HG03108 (cell line): ENCODE measurements at regions not wholly inside any gene's neighbourhood (a gene's known extent, or its start where the extent isn't known, plus 50 kb on each side); places are given as distances from the start of the nearest gene placed in this dataset.
"Not testable (repeated sequence)": the region's sequence is repeated elsewhere in the genome, so short reads cannot be mapped to it uniquely, and the experiment has no call there.

Experiments
- ATAC-seq: cut with Tn5 transposase; IDR thresholded peaks from one replicate; pipeline ENCODE4 v1.9.1; 2021; ENCODE audit warnings: moderate library complexity; ENCODE audit not compliant: unreplicated experiment

DNA sequence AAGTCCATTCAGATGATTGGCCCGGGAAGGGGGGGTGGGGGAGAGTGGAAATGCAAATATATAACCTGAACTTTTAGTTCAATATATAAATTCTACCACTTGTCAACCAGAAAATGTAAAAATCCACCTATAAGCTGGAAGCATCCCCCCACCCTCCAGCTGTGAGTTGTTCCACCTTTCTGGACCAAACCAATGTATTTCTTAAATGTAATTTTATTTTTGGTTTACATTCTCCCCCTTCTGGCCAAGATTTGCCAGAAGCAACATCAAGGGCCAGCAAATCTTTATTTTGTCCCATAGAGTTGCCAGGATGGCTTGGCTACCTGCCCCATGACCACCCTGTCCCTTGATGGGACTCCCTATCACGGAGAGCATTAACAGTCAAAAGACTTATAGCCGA lies 545.7 kb downstream of the TBL1XR1 start:
- no peak for ATAC-seq

DNA sequence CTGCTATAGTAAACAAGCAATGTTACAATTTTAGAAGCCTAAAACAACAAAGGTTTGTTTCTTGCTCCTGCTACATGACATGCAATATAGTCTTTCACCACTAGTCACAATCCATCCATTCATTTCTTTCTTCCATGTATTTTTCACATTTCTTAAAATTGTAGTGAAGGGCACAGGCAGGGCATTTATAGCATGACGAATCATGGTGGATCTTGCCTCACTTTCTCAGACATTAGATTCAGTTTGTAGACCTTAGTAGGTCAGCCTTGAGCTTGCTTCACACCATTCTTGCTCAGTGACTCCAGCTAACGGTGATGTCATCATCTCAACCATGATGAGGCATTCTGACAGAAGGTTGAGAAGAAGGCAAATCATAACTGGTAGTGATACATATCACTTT lies 546.8 kb downstream of the TBL1XR1 start:
- no peak for ATAC-seq

DNA sequence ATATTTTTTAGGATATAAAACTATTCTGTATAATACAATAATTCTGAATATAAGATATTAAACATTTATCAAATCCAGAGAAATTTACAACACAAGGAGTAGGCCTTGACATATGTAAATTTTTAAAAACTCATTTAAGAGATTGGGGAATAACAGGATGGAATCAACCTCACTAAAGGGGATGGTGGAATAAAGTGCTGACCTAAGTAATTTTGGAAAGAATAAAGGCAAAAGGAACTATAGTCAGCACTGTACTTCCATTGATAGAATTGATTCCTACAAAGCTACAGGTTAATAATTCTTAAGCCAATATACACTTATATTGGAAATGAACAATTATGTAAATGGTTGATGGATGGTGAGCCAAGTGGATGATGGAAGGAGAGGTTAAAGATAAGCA lies 549.3 kb downstream of the TBL1XR1 start:
- ATAC-seq: no peak

DNA sequence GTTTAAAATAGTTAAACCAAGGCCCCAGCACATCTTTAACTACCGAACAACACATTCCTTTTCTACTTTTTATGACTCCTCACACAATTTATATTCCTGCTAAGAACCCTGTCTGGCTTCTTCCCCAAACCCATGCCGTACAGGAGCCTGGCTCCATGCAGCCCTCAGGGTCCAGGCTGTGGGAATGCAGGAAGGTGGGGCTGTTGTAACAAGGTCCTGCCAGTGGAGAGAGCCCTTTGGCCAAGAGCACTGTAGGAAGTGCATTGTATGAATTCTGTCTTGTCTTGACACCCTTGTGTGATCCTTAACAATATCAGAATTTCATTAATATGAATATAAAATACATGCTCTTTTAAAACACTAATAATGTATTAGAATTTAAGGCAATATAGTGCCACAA lies 563.8 kb downstream of the TBL1XR1 start:
- no peak for ATAC-seq

DNA sequence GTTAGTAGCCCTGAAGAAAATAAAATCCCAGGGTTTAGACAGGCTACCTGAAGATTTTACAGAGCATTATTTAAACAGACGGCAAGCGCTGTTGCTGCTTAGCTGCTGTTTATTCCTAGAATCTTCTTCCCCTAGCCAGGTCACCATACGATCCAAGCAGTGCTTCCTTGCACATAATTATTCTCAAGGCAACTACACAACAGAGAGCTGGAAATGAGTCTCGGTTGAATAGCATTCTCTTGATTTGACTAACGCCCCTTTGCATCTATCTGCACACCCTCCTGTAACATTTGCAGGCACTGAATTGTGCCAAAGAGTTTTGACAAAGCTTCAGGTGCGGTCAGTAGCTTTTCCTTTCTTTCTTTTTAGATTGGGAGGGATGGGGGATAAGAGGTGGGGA lies 564.4 kb downstream of the TBL1XR1 start:
- no peak for ATAC-seq

- no peak for ATAC-seq
Observed at GRCh38 chr3:176631165-176631564, 566.1 kb downstream of the TBL1XR1 start.

- ATAC-seq: no peak
Observed at GRCh38 chr3:176628101-176628639, 569.1 kb downstream of the TBL1XR1 start.

- ATAC-seq: no peak
Observed at GRCh38 chr3:176623468-176624150, 573.7 kb downstream of the TBL1XR1 start.

DNA sequence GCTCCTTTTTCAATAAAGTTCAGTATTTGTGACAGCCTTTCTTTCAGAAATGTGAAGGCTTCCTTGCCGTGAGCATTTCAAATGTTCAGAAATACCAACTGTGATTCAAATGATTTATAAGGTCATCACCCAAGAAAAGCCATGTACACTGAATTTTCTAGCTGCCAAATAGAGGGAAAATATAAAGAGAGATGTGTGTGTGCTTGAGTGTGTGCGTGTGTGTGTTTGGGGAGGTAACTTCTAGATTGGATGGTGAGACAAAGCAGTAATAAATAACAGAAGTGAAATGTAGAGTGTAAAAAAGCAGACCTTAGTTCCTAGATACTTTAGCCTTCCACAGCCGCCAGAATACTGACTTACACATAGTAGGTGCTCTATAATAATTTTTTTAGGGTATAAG lies 577.4 kb downstream of the TBL1XR1 start:
- ATAC-seq: no peak

DNA sequence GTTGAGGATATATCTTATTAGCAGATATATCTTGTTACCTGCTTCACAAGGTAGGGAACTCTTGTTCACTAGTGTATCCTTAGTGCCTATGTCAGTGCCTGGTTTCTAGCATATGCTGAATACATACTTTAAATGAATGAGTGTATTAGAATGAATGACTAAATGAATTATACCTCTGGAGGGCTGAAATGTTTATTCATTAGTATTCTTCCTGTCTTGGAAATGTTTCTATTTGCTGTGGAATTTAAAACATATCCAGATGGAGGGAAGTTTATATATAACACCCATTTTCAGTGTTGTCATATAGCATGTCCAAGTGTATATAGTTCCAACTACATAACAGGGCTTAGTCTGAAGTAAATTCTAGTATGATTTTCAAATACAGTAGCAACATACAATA lies 581.5 kb downstream of the TBL1XR1 start:
- ATAC-seq: no peak

GRCh38 chr3:176611703-176612102 lies 585.6 kb downstream of the TBL1XR1 start:
- no peak for ATAC-seq

GRCh38 chr3:176609361-176609760 lies 587.9 kb downstream of the TBL1XR1 start:
- ATAC-seq: no peak

DNA sequence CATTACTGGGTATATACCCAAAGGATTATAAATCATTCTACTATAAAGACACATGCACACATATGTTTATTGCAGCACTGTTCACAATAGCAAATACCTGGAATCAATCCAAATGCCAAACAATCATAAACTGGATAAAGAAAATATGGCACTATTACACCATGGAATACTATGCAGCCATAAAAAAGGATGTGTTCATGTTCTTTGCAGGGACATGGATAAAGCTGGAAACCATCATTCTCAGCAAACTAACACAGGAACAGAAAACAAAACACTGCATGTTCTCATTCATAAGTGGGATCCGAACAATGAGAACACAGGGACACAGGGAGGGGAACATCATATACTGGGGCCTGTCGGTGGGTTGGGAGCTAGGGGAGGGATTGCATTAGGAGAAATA lies 591.7 kb downstream of the TBL1XR1 start:
- not testable (repeated sequence) for ATAC-seq

- ATAC-seq: no peak
Observed at GRCh38 chr3:176595307-176595706, 602.0 kb downstream of the TBL1XR1 start.

DNA sequence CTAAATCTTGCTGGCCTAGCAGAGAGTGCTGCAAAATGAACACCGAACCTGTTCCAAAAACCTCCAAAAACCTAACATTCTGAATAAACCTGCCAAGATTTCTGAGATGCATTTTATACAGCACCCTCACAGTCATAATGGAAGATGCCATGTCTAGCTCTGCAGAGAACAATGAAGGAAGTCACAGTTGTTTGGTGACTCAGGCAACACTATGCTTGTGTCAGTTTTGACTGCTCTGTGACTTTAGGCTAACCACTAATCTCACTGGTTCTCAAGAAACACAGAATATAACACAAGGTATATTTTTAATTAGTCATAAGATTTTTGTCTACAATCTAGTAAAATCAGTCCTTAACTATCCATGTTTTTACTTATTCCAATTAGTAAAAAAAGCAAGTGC lies 606.6 kb downstream of the TBL1XR1 start:
- ATAC-seq: no peak

GRCh38 chr3:176587089-176587488 lies 610.2 kb downstream of the TBL1XR1 start:
- no peak for ATAC-seq

DNA sequence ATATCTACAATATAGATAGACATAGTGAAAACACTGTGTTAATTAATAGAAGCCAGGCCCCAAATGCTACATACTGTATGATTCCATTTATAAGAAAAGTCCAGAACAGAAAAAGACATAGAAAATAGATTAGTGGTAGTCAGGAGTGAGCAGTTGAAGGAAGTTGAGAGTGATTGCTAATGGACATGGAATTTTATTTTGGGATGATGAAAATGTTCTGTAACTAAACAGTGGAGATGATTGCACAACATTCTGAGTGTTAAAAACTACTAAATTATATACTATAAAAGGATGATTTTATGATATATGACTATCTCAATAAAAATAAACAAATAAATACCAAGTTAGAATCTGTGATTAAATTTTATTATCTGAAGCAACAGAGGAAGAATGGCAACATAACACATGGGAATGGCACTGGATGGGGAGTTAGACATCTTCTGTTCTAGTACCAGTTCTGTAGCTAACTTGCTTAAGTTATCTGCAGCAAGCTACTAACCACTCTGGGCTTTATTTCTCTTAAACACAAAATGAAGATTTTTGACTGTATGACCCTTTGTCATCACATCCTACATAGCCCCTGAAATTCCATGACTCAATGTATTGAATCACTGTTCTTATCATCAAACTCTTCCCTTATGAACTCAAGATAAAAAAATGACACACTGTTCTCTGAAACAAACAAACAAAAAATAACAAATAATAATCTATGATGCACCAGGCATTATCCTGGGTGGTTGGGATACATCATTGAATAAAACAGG lies 612.7 kb downstream of the TBL1XR1 start:
- no peak for ATAC-seq

DNA sequence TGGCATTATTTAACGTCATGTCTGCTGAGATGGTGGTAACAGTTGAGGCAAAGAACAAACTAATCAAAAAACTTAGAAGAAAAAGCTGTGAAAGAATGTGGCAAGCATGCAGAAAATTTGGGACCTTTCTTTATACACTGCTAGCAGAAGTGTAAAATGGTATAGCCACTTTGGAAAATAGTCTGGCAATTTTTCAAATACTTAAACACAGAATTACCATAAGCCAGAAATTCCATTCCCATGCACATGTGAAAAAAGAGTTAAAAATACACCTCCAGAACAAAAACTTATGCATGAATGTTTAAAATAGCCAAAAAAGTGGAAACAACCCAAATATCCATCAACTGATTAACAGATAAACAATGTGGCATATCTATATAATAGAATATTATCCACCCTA lies 613.3 kb downstream of the TBL1XR1 start:
- no peak for ATAC-seq

DNA sequence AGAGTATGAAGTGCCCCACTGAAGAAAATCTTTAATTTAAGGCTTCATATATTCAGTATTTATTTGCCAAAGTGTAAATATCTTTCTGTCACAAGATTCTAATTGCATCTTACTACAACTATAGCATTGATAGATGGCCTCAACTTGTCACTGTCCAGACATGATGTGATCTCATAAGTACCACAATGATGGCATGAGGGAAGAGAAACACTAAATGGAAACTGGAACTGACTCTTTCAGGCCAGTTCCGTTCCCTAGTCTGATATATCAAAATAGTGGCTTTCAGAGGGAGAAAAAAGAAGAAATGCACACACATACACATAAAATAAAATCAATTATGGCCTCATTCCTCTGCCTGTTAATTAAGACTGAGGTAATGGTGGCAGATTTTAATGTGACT lies 615.7 kb downstream of the TBL1XR1 start:
- no peak for ATAC-seq

- no peak for ATAC-seq
Observed at GRCh38 chr3:176579711-176580185, 617.5 kb downstream of the TBL1XR1 start.

DNA sequence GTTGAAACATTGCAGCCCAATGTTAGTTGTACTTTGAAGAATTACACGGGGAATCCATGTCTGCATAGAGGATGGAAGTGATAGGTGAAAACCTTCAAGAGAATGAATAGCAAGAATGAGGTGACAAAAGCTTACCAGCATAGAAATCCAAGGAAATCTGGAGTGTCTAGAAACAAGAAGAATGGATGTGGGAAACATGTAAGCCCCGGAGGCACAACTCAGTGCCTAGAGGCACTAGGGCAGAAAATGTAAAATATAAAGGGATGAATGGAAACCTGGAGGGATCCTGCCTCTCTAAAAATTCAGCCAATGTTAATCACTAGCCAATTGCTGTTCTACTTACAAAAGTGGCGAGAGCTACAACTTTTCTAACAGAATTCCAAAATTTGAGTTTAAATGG lies 619.0 kb downstream of the TBL1XR1 start:
- ATAC-seq: no peak

- no peak for ATAC-seq
Observed at GRCh38 chr3:176577447-176577846, 619.8 kb downstream of the TBL1XR1 start.
